ENCODE measurements at regions not wholly inside any gene's neighbourhood (a gene's known extent, or its start where the extent isn't known, plus 50 kb on each side); places are given as distances from the start of the nearest gene placed in this dataset.

DNA sequence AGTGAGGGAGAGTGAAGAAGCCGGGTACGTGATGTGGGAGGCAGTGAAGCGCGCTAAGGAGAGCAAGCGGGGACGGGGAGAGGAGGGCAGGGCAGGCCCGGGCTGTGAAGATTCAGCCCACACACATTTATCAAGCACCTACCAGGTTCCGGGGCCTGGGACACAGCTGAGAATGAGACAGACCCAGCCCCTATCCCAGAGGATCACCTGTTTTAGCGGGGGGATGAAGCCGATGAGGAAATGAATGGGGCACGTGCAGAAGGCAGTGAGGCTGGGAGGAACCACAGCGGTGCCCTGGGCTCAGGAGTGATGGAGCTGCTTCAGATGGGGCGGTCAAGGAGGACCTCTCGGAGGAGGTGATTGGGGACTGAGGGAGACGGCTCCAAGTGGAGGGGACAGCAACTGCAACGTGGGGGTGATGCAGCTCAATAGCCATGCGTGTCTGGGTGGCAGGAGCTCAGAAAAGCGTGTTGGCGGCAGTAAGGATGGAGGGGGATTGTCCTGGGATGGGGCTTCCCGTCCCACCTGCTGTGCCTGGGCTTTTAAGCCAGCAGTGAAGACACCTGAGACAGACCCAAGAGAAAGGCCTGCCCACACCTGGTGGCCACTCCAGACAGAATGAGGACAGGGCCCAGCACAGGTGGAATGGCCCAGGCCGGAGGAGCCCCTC, 77.5 kb upstream of the UNC5A start:
- TF ChIP-seq, protein P1, sequence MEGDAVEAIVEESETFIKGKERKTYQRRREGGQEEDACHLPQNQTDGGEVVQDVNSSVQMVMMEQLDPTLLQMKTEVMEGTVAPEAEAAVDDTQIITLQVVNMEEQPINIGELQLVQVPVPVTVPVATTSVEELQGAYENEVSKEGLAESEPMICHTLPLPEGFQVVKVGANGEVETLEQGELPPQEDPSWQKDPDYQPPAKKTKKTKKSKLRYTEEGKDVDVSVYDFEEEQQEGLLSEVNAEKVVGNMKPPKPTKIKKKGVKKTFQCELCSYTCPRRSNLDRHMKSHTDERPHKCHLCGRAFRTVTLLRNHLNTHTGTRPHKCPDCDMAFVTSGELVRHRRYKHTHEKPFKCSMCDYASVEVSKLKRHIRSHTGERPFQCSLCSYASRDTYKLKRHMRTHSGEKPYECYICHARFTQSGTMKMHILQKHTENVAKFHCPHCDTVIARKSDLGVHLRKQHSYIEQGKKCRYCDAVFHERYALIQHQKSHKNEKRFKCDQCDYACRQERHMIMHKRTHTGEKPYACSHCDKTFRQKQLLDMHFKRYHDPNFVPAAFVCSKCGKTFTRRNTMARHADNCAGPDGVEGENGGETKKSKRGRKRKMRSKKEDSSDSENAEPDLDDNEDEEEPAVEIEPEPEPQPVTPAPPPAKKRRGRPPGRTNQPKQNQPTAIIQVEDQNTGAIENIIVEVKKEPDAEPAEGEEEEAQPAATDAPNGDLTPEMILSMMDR (conservative IDR thresholded peaks at IDR 0.05): no peak
- TF ChIP-seq EZH2 (IDR thresholded peaks at IDR 0.05; ENCODE audit: low read depth): no peak
